Uterus (tissue), 3 donors: ENCODE measurements at regions not wholly inside any gene's neighbourhood (a gene's known extent, or its start where the extent isn't known, plus 50 kb on each side); places are given as distances from the start of the nearest gene placed in this dataset.

ENCODE experiments used
- DNase-seq, 2 donors: peaks; one replicate each; pipeline ENCODE4 v3.0.0-alpha.2; 2019 to 2020
- H3K27ac ChIP-seq, 2 donors: fragments of 200-600 bp; sonication (generic); 1 replicate in 1 of 2; 2 replicates in 1 of 2; pipeline ENCODE4 v1.5.1; 2016 to 2018
- H3K27me3 ChIP-seq, 2 donors: fragments of 200-600 bp; sonication (generic); one replicate each; pipeline ENCODE4 v1.5.1; 2018 to 2019; ENCODE audit warnings: control low read depth in 1 of 2
- H3K36me3 ChIP-seq, 2 donors: fragments of 200-600 bp; sonication (generic); one replicate each; pipeline ENCODE4 v1.5.1; 2019; ENCODE audit warnings: control low read depth in 1 of 2
- H3K4me1 ChIP-seq, 2 donors: fragments of 200-600 bp; sonication (generic); one replicate each; pipeline ENCODE4 v1.5.1; 2018 to 2019; ENCODE audit warnings: control low read depth in 1 of 2
- H3K4me3 ChIP-seq, 2 donors: fragments of 200-600 bp; sonication (generic); 1 replicate in 1 of 2; 2 replicates in 1 of 2; pipeline ENCODE4 v1.5.1; 2018 to 2019; ENCODE audit warnings: mild to moderate bottlenecking in 1 of 2
- H3K9me3 ChIP-seq, 2 donors: fragments of 200-600 bp; sonication (generic); one replicate each; pipeline ENCODE4 v1.5.1; 2019; ENCODE audit warnings: control low read depth in 1 of 2
- CTCF ChIP-seq, 4 experiments: fragments of 200-600 bp in 2 of 4; fragments of 450-650 bp in 2 of 4; sonication (generic) in 2 of 4; IDR thresholded peaks; one replicate each; pipeline ENCODE4 v1.5.1; 2016 to 2019; ENCODE audit warnings: antibody characterized with exemption in 4 of 4, mild to moderate bottlenecking in 2 of 4, moderate library complexity in 1 of 4
- POLR2A ChIP-seq, 2 donors: fragments of 450-650 bp; IDR thresholded peaks; one replicate each; pipeline ENCODE4 v1.6.1; 2016; ENCODE audit warnings: antibody characterized with exemption in 2 of 2, mild to moderate bottlenecking in 1 of 2, moderate library complexity in 1 of 2
- intact Hi-C: fragments of 100-400 bp; cut with DNase I; formaldehyde crosslinking; loops from one replicate; pipeline ENCODE4 v1.15.1; 2023; ENCODE audit warnings: low total_unique reads
- donor health status: DM: yes; HTN: yes; CAD: no.

- H3K36me3 ChIP-seq: no peaks in the 10 kb centered on the region
- intact Hi-C loops: no loop called here
Observed at GRCh38 chr18:77807650-77808049, 558.0 kb downstream of the GALR1 start.

GRCh38 chr18:77811503-77811902 is 561.9 kb downstream of the GALR1 start:
- TF ChIP-seq POLR2A (IDR thresholded peaks at IDR 0.05) (no peak), CTCF (IDR thresholded peaks at IDR 0.05) (no peak)
- no peak overlapping the region for H3K27ac ChIP-seq
- no peaks in the 10 kb centered on the region for H3K36me3 ChIP-seq
- H3K9me3 ChIP-seq: no peaks in the 10 kb centered on the region
- no peak for DNase-seq
- H3K27me3 ChIP-seq: no peaks in the 10 kb centered on the region
- no peaks in the 10 kb centered on the region for H3K4me1 ChIP-seq
- intact Hi-C loops: no loop called here
- no peak overlapping the region for H3K4me3 ChIP-seq

More at GRCh38 chr18:77807650-77808049, 558.0 kb downstream of the GALR1 start:
- no peaks in the 10 kb centered on the region for H3K4me1 ChIP-seq
- no peak overlapping the region for H3K4me3 ChIP-seq
- no peak for TF ChIP-seq POLR2A (IDR thresholded peaks at IDR 0.05)
- TF ChIP-seq CTCF (IDR thresholded peaks at IDR 0.05): no peak
- no peak overlapping the region for H3K27ac ChIP-seq
- no peak for DNase-seq
- H3K27me3 ChIP-seq: no peaks in the 10 kb centered on the region
- H3K9me3 ChIP-seq: no peaks in the 10 kb centered on the region

GRCh38 chr18:77815666-77816338 is 566.2 kb downstream of the GALR1 start:
- no peak for DNase-seq
- Histone ChIP-seq H3K4me3 (no peak overlapping the region), H3K27ac (no peak overlapping the region), H3K27me3 (no peaks in the 10 kb centered on the region), H3K36me3 (no peaks in the 10 kb centered on the region), H3K4me1 (no peaks in the 10 kb centered on the region), H3K9me3 (no peaks in the 10 kb centered on the region)
- intact Hi-C loops: no loop called here
- TF ChIP-seq POLR2A (IDR thresholded peaks at IDR 0.05): no peak
- TF ChIP-seq CTCF (IDR thresholded peaks at IDR 0.05): no peak

- Histone ChIP-seq H3K36me3 (no peaks in the 10 kb centered on the region), H3K4me1 (no peaks in the 10 kb centered on the region)
Observed at GRCh38 chr18:77818328-77818727, 568.7 kb downstream of the GALR1 start.

GRCh38 chr18:77820472-77820871 is 570.8 kb downstream of the GALR1 start:
- no peaks in the 10 kb centered on the region for H3K36me3 ChIP-seq
- intact Hi-C loops: no loop called here

More at GRCh38 chr18:77818328-77818727, 568.7 kb downstream of the GALR1 start:
- Histone ChIP-seq H3K9me3 (no peaks in the 10 kb centered on the region), H3K27ac (no peak overlapping the region), H3K27me3 (no peaks in the 10 kb centered on the region), H3K4me3 (no peak overlapping the region)
- no peak for DNase-seq
- intact Hi-C loops: no loop called here
- TF ChIP-seq CTCF (IDR thresholded peaks at IDR 0.05) (no peak), POLR2A (IDR thresholded peaks at IDR 0.05) (no peak)

More at GRCh38 chr18:77820472-77820871, 570.8 kb downstream of the GALR1 start:
- H3K27ac ChIP-seq: no peak overlapping the region
- H3K4me3 ChIP-seq: no peak overlapping the region
- DNase-seq: no peak
- H3K9me3 ChIP-seq: no peaks in the 10 kb centered on the region
- H3K4me1 ChIP-seq: no peaks in the 10 kb centered on the region
- no peaks in the 10 kb centered on the region for H3K27me3 ChIP-seq
- no peak for TF ChIP-seq POLR2A (IDR thresholded peaks at IDR 0.05)
- TF ChIP-seq CTCF (IDR thresholded peaks at IDR 0.05): no peak
